ENCODE measurements at regions not wholly inside any gene's neighbourhood (a gene's known extent, or its start where the extent isn't known, plus 50 kb on each side); places are given as distances from the start of the nearest gene placed in this dataset.
"Not testable (repeated sequence)": the region's sequence is repeated elsewhere in the genome, so short reads cannot be mapped to it uniquely, and the experiment has no call there.

DNA sequence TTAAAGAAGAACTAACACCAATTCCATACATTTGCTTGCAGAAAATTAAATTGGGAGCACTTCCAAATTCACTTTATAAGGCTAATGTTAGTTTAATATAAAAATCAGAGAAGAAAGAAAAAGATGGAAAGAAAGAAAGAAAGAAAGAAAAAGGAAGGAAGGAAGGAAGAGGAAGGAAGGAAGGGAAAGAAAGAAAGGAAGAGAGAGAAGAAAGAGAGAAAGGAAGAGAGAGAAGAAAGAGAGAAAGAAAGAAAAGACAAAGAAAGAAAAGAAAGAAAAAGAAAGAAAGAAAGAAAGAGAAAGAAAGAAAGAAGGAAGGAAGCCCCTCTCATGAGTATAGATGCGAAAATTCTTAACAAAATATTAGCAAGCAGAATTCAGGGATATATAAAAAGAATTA, 267.7 kb downstream of the RPAP3 start:
- Histone ChIP-seq H3K4me1 (ENCODE audit: control insufficient read depth, insufficient read depth, low read length, poor library complexity, severe bottlenecking) (no peaks in the 10 kb centered on the region), H3K36me3 (ENCODE audit: control insufficient read depth, insufficient read depth, low read length) (no peaks in the 10 kb centered on the region), H3K4me3 (ENCODE audit: extremely low read depth, insufficient read depth, low read length, poor library complexity, severe bottlenecking) (no peak overlapping the region), H3K9me3 (ENCODE audit: control insufficient read depth, low read length) (no peaks in the 10 kb centered on the region), H3K27ac (ENCODE audit: low read depth, low read length, severe bottlenecking) (no peak overlapping the region)
- WGBS, 2 experiments (ENCODE audit: insufficient coverage in 2 of 2) = no CpG with 5 or more reads among the region's 1 CpG

DNA sequence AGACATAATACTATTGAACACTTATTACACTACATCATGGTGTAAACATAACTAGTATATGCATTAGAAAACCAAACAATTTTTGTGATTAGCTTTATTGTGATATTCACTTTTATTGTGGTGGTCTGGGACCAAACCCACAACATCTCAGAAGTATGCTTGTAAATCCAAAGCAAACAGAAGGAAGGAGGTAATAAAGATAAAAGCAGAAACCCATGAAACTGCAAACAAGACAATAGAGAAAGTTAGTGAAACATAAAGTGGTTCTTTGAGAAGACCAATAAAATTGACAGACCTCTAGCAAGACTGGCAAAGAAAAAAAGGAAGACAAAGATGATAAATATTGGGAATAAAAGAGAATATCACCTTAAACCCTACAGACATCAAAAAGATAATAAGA, 268.3 kb downstream of the RPAP3 start:
- Histone ChIP-seq H3K4me1 (ENCODE audit: control insufficient read depth, insufficient read depth, low read length, poor library complexity, severe bottlenecking) (no peaks in the 10 kb centered on the region), H3K36me3 (ENCODE audit: control insufficient read depth, insufficient read depth, low read length) (no peaks in the 10 kb centered on the region), H3K9me3 (ENCODE audit: control insufficient read depth, low read length) (no peaks in the 10 kb centered on the region), H3K27ac (ENCODE audit: low read depth, low read length, severe bottlenecking) (no peak overlapping the region), H3K4me3 (ENCODE audit: extremely low read depth, insufficient read depth, low read length, poor library complexity, severe bottlenecking) (no peak overlapping the region)

DNA sequence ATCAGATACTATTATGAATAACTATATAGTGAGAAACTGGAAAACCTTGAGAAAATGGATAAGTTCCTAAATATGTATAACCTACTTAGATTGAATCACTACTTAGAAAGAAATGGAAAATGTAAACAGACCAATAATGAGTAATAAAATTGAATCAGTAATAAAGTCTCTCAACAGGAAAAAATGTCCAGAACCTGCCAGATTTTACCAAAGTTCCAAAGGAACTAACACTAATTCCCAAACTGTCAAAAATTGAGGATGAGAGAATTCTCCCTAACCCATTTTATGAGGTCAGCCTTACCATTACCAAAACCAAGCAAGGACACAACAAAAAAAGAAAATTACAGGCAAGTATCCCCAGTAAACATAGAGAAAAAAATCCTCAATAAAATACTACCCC, 272.0 kb downstream of the RPAP3 start:
- no peaks in the 10 kb centered on the region for H3K36me3 ChIP-seq (ENCODE audit: control insufficient read depth, insufficient read depth, low read length)
- no peaks in the 10 kb centered on the region for H3K9me3 ChIP-seq (ENCODE audit: control insufficient read depth, low read length)
- H3K27ac ChIP-seq (ENCODE audit: low read depth, low read length, severe bottlenecking) = no peak overlapping the region
- H3K4me1 ChIP-seq (ENCODE audit: control insufficient read depth, insufficient read depth, low read length, poor library complexity, severe bottlenecking) = no peaks in the 10 kb centered on the region
- no peak overlapping the region for H3K4me3 ChIP-seq (ENCODE audit: extremely low read depth, insufficient read depth, low read length, poor library complexity, severe bottlenecking)

DNA sequence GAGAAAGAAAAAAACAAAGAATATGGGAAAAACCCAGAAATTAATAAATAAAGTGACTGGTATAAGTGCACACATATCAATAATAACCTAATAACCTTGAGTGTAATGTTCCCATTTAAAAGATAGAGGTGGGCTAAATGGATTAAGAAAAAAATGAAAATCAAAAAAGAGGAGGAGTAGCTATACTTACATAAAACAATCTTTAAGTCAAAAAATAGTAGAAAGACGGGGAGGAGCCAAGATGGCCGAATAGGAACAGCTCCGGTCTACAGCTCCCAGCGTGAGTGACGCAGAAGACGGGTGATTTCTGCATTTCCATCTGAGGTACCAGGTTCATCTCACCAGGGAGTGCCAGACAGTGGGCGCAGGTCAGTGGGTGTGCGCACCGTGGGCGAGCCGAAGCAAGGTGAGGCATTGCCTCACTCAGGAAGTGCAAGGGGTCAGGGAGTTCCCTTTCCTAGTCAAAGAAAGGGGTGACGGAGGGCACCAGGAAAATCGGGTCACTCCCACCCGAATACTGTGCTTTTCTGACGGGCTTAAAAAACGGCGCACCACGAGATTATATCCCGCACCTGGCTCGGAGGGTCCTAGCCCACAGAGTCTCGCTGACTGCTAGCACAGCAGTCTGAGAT, 279.0 kb downstream of the RPAP3 start:
- H3K36me3 ChIP-seq (ENCODE audit: control insufficient read depth, insufficient read depth, low read length); H3K27ac ChIP-seq (ENCODE audit: low read depth, low read length, severe bottlenecking); H3K4me1 ChIP-seq (ENCODE audit: control insufficient read depth, insufficient read depth, low read length, poor library complexity, severe bottlenecking); H3K4me3 ChIP-seq (ENCODE audit: extremely low read depth, insufficient read depth, low read length, poor library complexity, severe bottlenecking); H3K9me3 ChIP-seq (ENCODE audit: control insufficient read depth, low read length): not testable (repeated sequence)
- WGBS, 2 experiments (ENCODE audit: insufficient coverage in 2 of 2) = 88 to 94% methylated on average over 14 to 16 of the region's 21 CpGs

DNA sequence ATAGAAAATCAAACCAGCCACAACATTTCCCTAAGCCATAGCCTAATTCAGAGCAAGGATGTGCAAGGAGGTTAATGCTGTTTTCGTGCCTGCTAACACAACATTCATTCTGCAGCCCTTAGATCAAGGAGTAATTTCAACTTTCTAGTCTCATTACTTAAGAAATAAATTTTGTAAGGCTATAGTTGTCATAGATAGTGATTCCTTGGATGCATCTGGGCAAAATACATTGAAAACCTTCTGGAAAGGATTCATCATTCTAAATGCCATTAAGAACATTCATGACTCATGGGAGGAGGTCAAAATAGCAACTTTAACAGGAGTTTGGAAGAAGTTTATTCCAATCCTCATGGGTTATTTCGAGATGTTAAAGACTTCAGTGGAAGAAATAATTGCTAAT, 283.2 kb downstream of the RPAP3 start:
- Histone ChIP-seq H3K9me3 (ENCODE audit: control insufficient read depth, low read length) (peaks cover 5% of the 10 kb centered on the region), H3K27ac (ENCODE audit: low read depth, low read length, severe bottlenecking) (no peak overlapping the region), H3K4me1 (ENCODE audit: control insufficient read depth, insufficient read depth, low read length, poor library complexity, severe bottlenecking) (no peaks in the 10 kb centered on the region), H3K36me3 (ENCODE audit: control insufficient read depth, insufficient read depth, low read length) (no peaks in the 10 kb centered on the region), H3K4me3 (ENCODE audit: extremely low read depth, insufficient read depth, low read length, poor library complexity, severe bottlenecking) (no peak overlapping the region)
- WGBS, 2 experiments (ENCODE audit: insufficient coverage in 2 of 2) = 80 to 82% methylated on average over 1 of the region's 2 CpGs

DNA sequence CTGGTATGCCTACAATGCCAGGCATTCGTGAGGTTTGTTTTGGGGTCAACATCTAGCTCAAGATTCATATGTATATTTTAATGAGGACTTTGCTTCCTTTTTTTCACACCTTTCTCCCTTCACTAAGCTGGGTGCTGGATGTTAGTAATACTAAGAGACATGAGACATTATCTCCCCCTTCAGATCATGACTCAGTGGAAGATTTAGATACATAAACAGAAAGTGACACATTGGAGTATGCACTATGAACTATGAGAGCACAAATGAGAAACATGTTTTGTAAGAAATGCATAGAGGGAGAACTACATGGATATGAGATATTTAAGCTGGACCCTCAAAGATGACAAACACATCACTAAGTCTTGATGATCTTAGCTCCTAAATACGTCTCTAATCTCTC, 286.3 kb downstream of the RPAP3 start:
- Histone ChIP-seq H3K4me1 (ENCODE audit: control insufficient read depth, insufficient read depth, low read length, poor library complexity, severe bottlenecking) (no peaks in the 10 kb centered on the region), H3K36me3 (ENCODE audit: control insufficient read depth, insufficient read depth, low read length) (no peaks in the 10 kb centered on the region), H3K9me3 (ENCODE audit: control insufficient read depth, low read length) (no peaks in the 10 kb centered on the region), H3K27ac (ENCODE audit: low read depth, low read length, severe bottlenecking) (no peak overlapping the region), H3K4me3 (ENCODE audit: extremely low read depth, insufficient read depth, low read length, poor library complexity, severe bottlenecking) (no peak overlapping the region)
- WGBS, 2 experiments (ENCODE audit: insufficient coverage in 2 of 2) = 67% methylated on average over 1 of the region's 2 CpGs; no CpG with 5 or more reads in 1 of the 2 experiments

DNA sequence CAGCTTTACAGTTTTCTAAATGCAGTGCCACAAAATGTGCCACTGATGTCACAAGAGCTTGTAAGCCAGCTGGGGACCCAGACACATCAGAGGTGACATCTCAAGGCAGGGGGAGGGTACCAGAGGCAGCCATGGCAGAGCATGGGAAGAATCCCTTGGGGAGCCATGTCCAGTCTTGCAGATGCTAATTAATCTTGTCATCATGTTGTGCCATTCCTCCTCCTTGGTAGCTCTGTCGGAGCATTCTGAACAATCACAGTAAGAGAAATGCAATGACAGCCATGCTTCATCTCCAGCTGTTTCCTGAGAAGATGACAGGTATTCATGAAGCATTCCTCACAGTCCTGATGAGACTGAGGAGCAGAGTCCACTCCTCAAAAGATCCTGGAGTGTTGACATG, 287.9 kb downstream of the RPAP3 start:
- no peaks in the 10 kb centered on the region for H3K4me1 ChIP-seq (ENCODE audit: control insufficient read depth, insufficient read depth, low read length, poor library complexity, severe bottlenecking)
- no peak overlapping the region for H3K27ac ChIP-seq (ENCODE audit: low read depth, low read length, severe bottlenecking)
- 78 to 83% methylated on average over 1 of the region's 1 CpG for WGBS, 2 experiments (ENCODE audit: insufficient coverage in 2 of 2)
- H3K36me3 ChIP-seq (ENCODE audit: control insufficient read depth, insufficient read depth, low read length) = no peaks in the 10 kb centered on the region
- H3K4me3 ChIP-seq (ENCODE audit: extremely low read depth, insufficient read depth, low read length, poor library complexity, severe bottlenecking) = no peak overlapping the region
- H3K9me3 ChIP-seq (ENCODE audit: control insufficient read depth, low read length) = no peaks in the 10 kb centered on the region

DNA sequence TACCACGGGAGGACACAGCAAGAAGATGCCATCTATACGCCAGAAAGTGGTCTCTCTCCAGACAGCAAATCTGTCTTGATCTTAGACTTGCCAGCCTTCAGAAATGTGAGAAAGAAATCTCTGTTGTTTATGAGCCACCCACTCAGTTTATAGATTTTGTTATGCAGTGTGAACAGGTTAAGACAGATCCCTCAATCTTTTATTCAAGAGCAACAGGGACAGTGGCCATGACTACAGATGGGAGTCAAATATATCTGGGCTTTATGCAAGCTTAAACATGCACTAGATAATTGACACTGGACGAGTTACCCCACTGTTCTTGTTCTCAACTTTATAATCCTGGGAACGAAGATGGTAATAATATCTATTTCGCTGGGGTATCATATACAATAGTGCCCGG, 288.7 kb downstream of the RPAP3 start:
- no peaks in the 10 kb centered on the region for H3K36me3 ChIP-seq (ENCODE audit: control insufficient read depth, insufficient read depth, low read length)
- WGBS, 2 experiments (ENCODE audit: insufficient coverage in 2 of 2) = 90 to 91% methylated on average over 5 to 6 of the region's 6 CpGs
- H3K4me3 ChIP-seq (ENCODE audit: extremely low read depth, insufficient read depth, low read length, poor library complexity, severe bottlenecking) = no peak overlapping the region
- H3K4me1 ChIP-seq (ENCODE audit: control insufficient read depth, insufficient read depth, low read length, poor library complexity, severe bottlenecking) = no peaks in the 10 kb centered on the region
- no peaks in the 10 kb centered on the region for H3K9me3 ChIP-seq (ENCODE audit: control insufficient read depth, low read length)
- no peak overlapping the region for H3K27ac ChIP-seq (ENCODE audit: low read depth, low read length, severe bottlenecking)

DNA sequence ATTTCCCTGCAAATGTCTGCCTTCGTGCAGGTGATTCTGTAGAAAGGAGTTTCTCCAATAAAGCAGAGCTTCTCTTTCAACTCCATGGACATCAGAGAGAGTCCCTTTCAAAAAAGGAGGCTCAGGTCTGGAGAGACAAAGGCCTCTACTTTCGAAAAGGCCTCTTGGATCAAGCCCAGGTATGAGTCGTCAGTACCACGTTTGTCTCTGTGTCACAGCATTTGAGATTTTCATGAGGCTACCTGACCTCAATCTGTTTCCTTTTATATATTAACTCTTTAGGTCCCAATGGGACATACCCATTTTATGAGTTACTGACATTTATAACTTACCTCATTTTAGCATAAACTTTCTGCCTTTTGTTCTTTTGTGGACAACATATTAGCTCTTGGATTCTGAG, 290.8 kb downstream of the RPAP3 start:
- Histone ChIP-seq H3K36me3 (ENCODE audit: control insufficient read depth, insufficient read depth, low read length) (no peaks in the 10 kb centered on the region), H3K4me1 (ENCODE audit: control insufficient read depth, insufficient read depth, low read length, poor library complexity, severe bottlenecking) (no peaks in the 10 kb centered on the region), H3K27ac (ENCODE audit: low read depth, low read length, severe bottlenecking) (no peak overlapping the region), H3K4me3 (ENCODE audit: extremely low read depth, insufficient read depth, low read length, poor library complexity, severe bottlenecking) (no peak overlapping the region), H3K9me3 (ENCODE audit: control insufficient read depth, low read length) (no peaks in the 10 kb centered on the region)
- 60 to 74% methylated on average over 3 to 4 of the region's 4 CpGs for WGBS, 2 experiments (ENCODE audit: insufficient coverage in 2 of 2)

DNA sequence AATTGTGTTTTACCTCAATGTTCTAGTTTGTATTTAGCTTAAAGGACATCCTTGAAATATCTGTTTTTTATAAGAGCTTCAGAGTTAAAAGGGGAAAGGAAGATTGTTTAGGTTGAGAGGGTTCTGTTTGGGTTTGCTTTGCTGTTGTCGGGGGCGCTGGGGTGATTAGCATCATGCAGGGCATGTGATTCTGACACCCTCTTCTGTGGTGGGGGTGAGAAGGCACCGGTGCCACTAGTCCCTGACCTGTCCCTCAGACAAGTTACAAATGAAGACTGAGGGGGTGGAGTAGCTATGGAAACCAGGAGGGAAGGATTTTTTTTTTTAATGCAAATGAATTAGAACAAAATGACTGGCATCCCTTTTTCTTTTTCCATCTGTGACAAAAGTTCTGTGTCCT, 291.3 kb downstream of the RPAP3 start:
- Histone ChIP-seq H3K27ac (ENCODE audit: low read depth, low read length, severe bottlenecking) (no peak overlapping the region), H3K4me3 (ENCODE audit: extremely low read depth, insufficient read depth, low read length, poor library complexity, severe bottlenecking) (no peak overlapping the region), H3K9me3 (ENCODE audit: control insufficient read depth, low read length) (no peaks in the 10 kb centered on the region), H3K36me3 (ENCODE audit: control insufficient read depth, insufficient read depth, low read length) (no peaks in the 10 kb centered on the region), H3K4me1 (ENCODE audit: control insufficient read depth, insufficient read depth, low read length, poor library complexity, severe bottlenecking) (no peaks in the 10 kb centered on the region)
- WGBS, 2 experiments (ENCODE audit: insufficient coverage in 2 of 2) = 47 to 67% methylated on average over 3 of the region's 3 CpGs

DNA sequence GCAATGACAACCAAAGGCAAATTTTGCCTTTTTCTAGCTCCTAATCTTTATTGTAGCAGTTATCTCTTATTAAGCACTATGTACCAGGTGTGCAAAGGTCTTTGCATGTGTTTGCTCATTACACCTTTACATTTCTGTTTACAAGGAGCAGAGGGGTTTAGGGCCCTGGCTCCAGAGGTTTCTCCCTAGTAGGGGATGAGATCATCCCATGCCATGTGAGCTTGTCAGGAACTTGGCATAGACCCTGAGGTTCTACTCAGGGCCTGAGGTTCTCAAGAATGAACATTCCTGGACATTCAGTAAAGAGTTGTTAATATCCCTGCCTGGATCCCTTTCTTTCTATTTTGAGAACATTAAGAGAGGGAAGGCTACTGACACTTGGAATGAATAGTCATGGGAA, 292.0 kb downstream of the RPAP3 start:
- no peaks in the 10 kb centered on the region for H3K36me3 ChIP-seq (ENCODE audit: control insufficient read depth, insufficient read depth, low read length)
- H3K9me3 ChIP-seq (ENCODE audit: control insufficient read depth, low read length) = no peaks in the 10 kb centered on the region
- no peaks in the 10 kb centered on the region for H3K4me1 ChIP-seq (ENCODE audit: control insufficient read depth, insufficient read depth, low read length, poor library complexity, severe bottlenecking)
- H3K27ac ChIP-seq (ENCODE audit: low read depth, low read length, severe bottlenecking) = no peak overlapping the region
- H3K4me3 ChIP-seq (ENCODE audit: extremely low read depth, insufficient read depth, low read length, poor library complexity, severe bottlenecking) = no peak overlapping the region
